HuH-7 (cell line): ENCODE measurements at regions not wholly inside any gene's neighbourhood (a gene's known extent, or its start where the extent isn't known, plus 50 kb on each side); places are given as distances from the start of the nearest gene placed in this dataset.

Experiments used
- DNase-seq: peaks from one replicate; pipeline ENCODE4 v3.0.0; 2011; ENCODE audit warnings: low spot score

- DNase-seq, result no peak
Measured at GRCh38 chr5:86879086-86879485, 261.3 kb downstream of the COX7C start.

GRCh38 chr5:86880344-86880743, 262.6 kb downstream of the COX7C start:
- DNase-seq, result no peak

GRCh38 chr5:86880785-86881492, 263.2 kb downstream of the COX7C start:
- peak; percentile 38 for DNase-seq

GRCh38 chr5:86881493-86882090, 263.9 kb downstream of the COX7C start:
- no peak for DNase-seq

GRCh38 chr5:86884608-86885007, 266.9 kb downstream of the COX7C start:
- no peak for DNase-seq

- no peak for DNase-seq
Measured at GRCh38 chr5:86885011-86885410, 267.3 kb downstream of the COX7C start.

- DNase-seq, result no peak
Measured at GRCh38 chr5:86885489-86886230, 267.9 kb downstream of the COX7C start.

- DNase-seq, result no peak
Measured at GRCh38 chr5:86890375-86890774, 272.6 kb downstream of the COX7C start.

GRCh38 chr5:86894056-86894455, 276.3 kb downstream of the COX7C start:
- DNase-seq, result no peak

- DNase-seq, result no peak
Measured at GRCh38 chr5:86896916-86897315, 279.2 kb downstream of the COX7C start.

- no peak for DNase-seq
Measured at GRCh38 chr5:86909418-86910295, 291.9 kb downstream of the COX7C start.

- peak; percentile 1 for DNase-seq
Measured at GRCh38 chr5:86917117-86917579, 299.4 kb downstream of the COX7C start.

- no peak for DNase-seq
Measured at GRCh38 chr5:86918246-86918645, 300.5 kb downstream of the COX7C start.

GRCh38 chr5:86926033-86926432, 308.3 kb downstream of the COX7C start:
- DNase-seq, result no peak

GRCh38 chr5:86929123-86929766, 311.5 kb downstream of the COX7C start:
- no peak for DNase-seq

GRCh38 chr5:86951761-86952160, 315.9 kb upstream of the RASA1 start:
- no peak for DNase-seq

- DNase-seq, result no peak
Measured at GRCh38 chr5:86964889-86965288, 302.8 kb upstream of the RASA1 start.

- no peak for DNase-seq
Measured at GRCh38 chr5:86968301-86968753, 299.4 kb upstream of the RASA1 start.

- no peak for DNase-seq
Measured at GRCh38 chr5:86970361-86970760, 297.3 kb upstream of the RASA1 start.

GRCh38 chr5:86971034-86971571, 296.6 kb upstream of the RASA1 start:
- peak; percentile 2 for DNase-seq

GRCh38 chr5:86974955-86975354, 292.7 kb upstream of the RASA1 start:
- DNase-seq, result no peak
